ENCODE measurements at regions not wholly inside any gene's neighbourhood (a gene's known extent, or its start where the extent isn't known, plus 50 kb on each side); places are given as distances from the start of the nearest gene placed in this dataset.

GRCh38 chr5:34533582-34534522, 122.3 kb upstream of the RAI14 start:
- peak; percentile 54 for DNase-seq (ENCODE audit: low spot score)
- no peak overlapping the region for H3K27ac Mint-ChIP-seq

GRCh38 chr5:34534523-34535103, 121.5 kb upstream of the RAI14 start:
- Mint-ChIP-seq H3K4me3 (no peak overlapping the region), H3K27ac (no peak overlapping the region), H3K36me3 (ENCODE audit: low read depth) (no peaks in the 10 kb centered on the region), H3K4me1 (ENCODE audit: low read depth) (peaks cover 12% of the 10 kb centered on the region), H3K27me3 (ENCODE audit: low read depth) (no peaks in the 10 kb centered on the region), H3K9me3 (no peaks in the 10 kb centered on the region)
- no peak for DNase-seq (ENCODE audit: low spot score)

More at GRCh38 chr5:34533582-34534522, 122.3 kb upstream of the RAI14 start:
- no peaks in the 10 kb centered on the region for H3K9me3 Mint-ChIP-seq
- no peak overlapping the region for H3K4me3 Mint-ChIP-seq
- peaks cover 12% of the 10 kb centered on the region for H3K4me1 Mint-ChIP-seq (ENCODE audit: low read depth)
- H3K36me3 Mint-ChIP-seq (ENCODE audit: low read depth): no peaks in the 10 kb centered on the region
- no peaks in the 10 kb centered on the region for H3K27me3 Mint-ChIP-seq (ENCODE audit: low read depth)

- no peaks in the 10 kb centered on the region for H3K36me3 Mint-ChIP-seq (ENCODE audit: low read depth)
- H3K4me3 Mint-ChIP-seq: no peak overlapping the region
- H3K27me3 Mint-ChIP-seq (ENCODE audit: low read depth): no peaks in the 10 kb centered on the region
- peaks cover 12% of the 10 kb centered on the region for H3K4me1 Mint-ChIP-seq (ENCODE audit: low read depth)
- no peak overlapping the region for H3K27ac Mint-ChIP-seq
- no peaks in the 10 kb centered on the region for H3K9me3 Mint-ChIP-seq
- DNase-seq (ENCODE audit: low spot score): no peak
Observed at GRCh38 chr5:34535433-34535832, 120.7 kb upstream of the RAI14 start.

DNA sequence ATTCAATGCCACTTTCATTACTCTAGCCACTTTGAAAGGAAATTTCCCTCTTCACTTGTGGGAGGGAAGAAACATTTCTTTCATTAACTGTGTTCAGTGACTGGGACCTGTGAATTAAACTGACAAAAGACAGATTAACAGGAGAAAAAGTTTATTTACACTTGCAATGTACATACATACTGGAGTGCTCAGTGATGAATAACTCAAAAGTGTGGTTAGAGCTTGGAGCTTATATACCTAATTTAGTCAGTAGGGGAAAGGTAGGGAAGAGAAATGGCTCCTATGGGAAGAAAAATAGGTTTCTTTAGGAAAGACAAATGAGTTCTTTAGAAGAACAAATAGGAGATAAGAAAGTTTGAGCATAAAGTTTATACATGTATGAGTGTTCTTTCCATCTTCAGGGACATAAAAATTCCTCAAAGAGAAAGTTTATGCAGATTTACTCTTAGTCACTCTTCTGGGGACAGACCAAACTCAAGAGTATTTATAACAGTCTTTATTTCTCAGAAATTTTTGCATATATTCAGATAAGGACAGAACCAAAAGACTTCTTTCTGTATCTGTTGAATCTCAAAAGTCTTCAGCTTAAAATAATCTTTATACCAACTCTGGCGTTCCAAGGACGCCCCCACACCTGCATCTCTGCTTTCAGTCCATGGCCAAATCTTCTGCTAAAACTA, 120.0 kb upstream of the RAI14 start:
- Mint-ChIP-seq H3K27me3 (ENCODE audit: low read depth) (no peaks in the 10 kb centered on the region), H3K36me3 (ENCODE audit: low read depth) (no peaks in the 10 kb centered on the region), H3K4me3 (no peak overlapping the region), H3K27ac (no peak overlapping the region), H3K9me3 (no peaks in the 10 kb centered on the region), H3K4me1 (ENCODE audit: low read depth) (peaks cover 12% of the 10 kb centered on the region)
- DNase-seq (ENCODE audit: low spot score): peak; percentile 18

DNA sequence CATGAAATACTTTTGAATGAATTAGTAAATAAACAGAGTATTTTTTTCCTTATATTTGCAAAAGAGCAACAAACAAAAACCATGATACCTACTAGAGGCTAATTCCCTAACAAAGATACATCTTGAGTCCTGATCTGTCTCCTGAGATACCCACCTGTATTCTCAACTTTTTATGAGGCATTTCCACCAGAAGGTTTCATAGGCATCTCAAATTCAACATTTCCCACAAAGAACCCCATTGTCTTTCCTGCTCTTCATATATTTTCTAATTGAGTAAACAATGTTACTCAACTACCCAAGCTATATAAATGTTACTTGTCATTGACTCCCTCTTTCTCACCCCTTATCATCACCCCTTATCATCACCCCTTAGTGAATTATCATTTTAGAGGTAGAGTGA, 119.4 kb upstream of the RAI14 start:
- Mint-ChIP-seq H3K4me3 (no peak overlapping the region), H3K9me3 (no peaks in the 10 kb centered on the region), H3K4me1 (ENCODE audit: low read depth) (peaks cover 12% of the 10 kb centered on the region), H3K27me3 (ENCODE audit: low read depth) (no peaks in the 10 kb centered on the region), H3K36me3 (ENCODE audit: low read depth) (no peaks in the 10 kb centered on the region), H3K27ac (no peak overlapping the region)
- DNase-seq (ENCODE audit: low spot score): no peak

DNA sequence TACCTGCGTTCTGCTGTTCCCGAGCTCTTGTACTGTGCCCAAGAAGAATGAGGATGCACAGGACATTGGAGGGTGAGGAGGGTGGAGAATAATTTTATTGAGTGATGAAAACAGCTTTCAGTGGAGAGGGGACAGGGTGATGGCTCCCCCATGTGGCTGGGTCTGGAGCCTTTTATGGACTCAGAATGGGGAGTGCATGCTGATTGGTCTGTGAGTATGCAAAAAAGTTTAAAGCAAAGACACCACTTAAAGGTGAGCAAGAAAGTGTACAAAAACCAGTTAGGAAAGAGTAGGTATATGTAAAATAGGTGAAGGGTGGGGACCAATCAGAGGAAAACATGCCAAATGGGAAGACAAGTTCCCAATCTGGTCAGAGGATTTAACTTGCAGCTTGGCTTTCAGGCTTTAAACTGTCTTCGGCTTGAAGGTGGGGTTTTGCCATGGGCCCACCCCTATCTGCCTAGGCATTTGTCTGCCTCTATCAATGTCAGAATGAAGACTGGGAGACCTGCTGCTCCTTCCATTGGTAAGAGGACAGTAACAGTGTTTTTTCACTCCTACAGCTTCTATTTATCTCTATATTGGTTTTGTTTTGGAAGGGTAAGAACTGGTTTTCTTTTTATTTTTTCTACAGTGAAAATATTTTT, 118.0 kb upstream of the RAI14 start:
- Mint-ChIP-seq H3K4me1 (ENCODE audit: low read depth) (peaks cover 12% of the 10 kb centered on the region), H3K36me3 (ENCODE audit: low read depth) (no peaks in the 10 kb centered on the region), H3K9me3 (no peaks in the 10 kb centered on the region), H3K27me3 (ENCODE audit: low read depth) (no peaks in the 10 kb centered on the region), H3K27ac (no peak overlapping the region), H3K4me3 (no peak overlapping the region)
- DNase-seq (ENCODE audit: low spot score): no peak

DNA sequence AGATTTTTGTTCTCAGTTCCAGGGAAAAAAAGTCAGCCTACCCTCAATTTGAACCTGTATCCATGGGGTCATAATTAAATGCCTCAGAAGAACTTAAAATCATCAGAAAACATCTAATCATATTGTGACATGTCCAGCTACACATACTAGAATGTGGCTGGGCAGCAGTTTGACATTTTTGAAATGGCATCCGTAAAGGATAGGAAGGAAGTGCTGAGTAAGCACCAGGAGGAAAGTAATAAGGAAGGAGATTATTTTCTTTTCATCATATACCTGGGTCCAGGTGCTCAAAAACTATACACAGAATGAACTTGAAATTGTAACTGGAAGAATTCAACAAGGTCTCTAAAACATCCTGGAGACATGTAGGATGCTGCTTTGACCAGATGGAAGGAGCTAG, 116.9 kb upstream of the RAI14 start:
- Mint-ChIP-seq H3K27ac (no peak overlapping the region), H3K36me3 (ENCODE audit: low read depth) (no peaks in the 10 kb centered on the region), H3K27me3 (ENCODE audit: low read depth) (no peaks in the 10 kb centered on the region), H3K9me3 (peaks cover 4% of the 10 kb centered on the region), H3K4me1 (ENCODE audit: low read depth) (peaks cover 7% of the 10 kb centered on the region), H3K4me3 (no peak overlapping the region)
- no peak for DNase-seq (ENCODE audit: low spot score)

- no peak for DNase-seq (ENCODE audit: low spot score)
- no peaks in the 10 kb centered on the region for H3K36me3 Mint-ChIP-seq (ENCODE audit: low read depth)
- H3K27ac Mint-ChIP-seq: no peak overlapping the region
- H3K27me3 Mint-ChIP-seq (ENCODE audit: low read depth): no peaks in the 10 kb centered on the region
- H3K9me3 Mint-ChIP-seq: peaks cover 11% of the 10 kb centered on the region
- peaks cover under 1% of the 10 kb centered on the region for H3K4me1 Mint-ChIP-seq (ENCODE audit: low read depth)
- no peak overlapping the region for H3K4me3 Mint-ChIP-seq
Observed at GRCh38 chr5:34541067-34541466, 115.1 kb upstream of the RAI14 start.

- H3K4me3 Mint-ChIP-seq: no peak overlapping the region
- no peak overlapping the region for H3K27ac Mint-ChIP-seq
- peaks cover 18% of the 10 kb centered on the region for H3K9me3 Mint-ChIP-seq
- no peaks in the 10 kb centered on the region for H3K27me3 Mint-ChIP-seq (ENCODE audit: low read depth)
- no peaks in the 10 kb centered on the region for H3K36me3 Mint-ChIP-seq (ENCODE audit: low read depth)
- no peaks in the 10 kb centered on the region for H3K4me1 Mint-ChIP-seq (ENCODE audit: low read depth)
- DNase-seq (ENCODE audit: low spot score): no peak
Observed at GRCh38 chr5:34542818-34543217, 113.3 kb upstream of the RAI14 start.

DNA sequence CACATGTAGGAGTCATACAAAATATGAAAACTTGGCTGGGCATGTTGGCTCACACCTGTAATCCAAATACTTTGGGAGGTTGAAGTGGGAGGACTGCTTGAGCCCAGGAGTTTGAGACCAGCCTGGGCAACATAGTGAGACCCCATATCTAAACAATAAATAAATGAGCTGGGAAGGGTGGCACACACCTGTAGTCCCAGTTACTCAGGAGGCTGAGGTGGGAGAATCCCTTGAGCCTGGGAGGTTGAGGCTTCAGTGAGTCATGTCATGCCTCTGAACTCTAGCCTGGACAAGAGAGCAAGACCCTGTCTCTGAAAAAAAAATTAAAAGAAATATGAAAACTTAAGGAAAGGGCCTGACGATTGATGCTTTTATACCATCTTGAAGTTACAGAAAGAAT, 112.4 kb upstream of the RAI14 start:
- no peaks in the 10 kb centered on the region for H3K4me1 Mint-ChIP-seq (ENCODE audit: low read depth)
- no peak for DNase-seq (ENCODE audit: low spot score)
- no peaks in the 10 kb centered on the region for H3K27me3 Mint-ChIP-seq (ENCODE audit: low read depth)
- no peak overlapping the region for H3K27ac Mint-ChIP-seq
- peaks cover 18% of the 10 kb centered on the region for H3K9me3 Mint-ChIP-seq
- H3K4me3 Mint-ChIP-seq: no peak overlapping the region
- H3K36me3 Mint-ChIP-seq (ENCODE audit: low read depth): no peaks in the 10 kb centered on the region

DNA sequence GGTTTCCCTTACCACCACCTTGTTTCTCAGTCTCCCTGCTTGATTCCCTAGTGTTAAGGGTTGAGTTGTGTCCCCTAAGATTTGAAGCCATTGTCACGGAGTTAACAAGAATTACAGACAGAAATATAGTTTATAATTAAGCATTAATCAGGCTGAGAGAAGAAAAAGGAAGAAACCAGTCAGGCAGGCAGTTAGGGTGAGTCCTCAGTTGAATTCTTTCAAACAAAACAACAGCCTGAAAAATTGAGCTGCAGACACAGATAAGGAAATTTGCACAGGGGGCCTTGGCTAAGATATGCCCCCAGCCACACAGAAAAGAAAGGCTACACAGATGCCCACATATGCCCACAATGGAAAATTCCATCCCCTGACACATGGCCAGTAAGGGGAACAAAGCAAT, 111.7 kb upstream of the RAI14 start:
- DNase-seq (ENCODE audit: low spot score): no peak
- Mint-ChIP-seq H3K36me3 (ENCODE audit: low read depth) (no peaks in the 10 kb centered on the region), H3K4me3 (no peak overlapping the region), H3K9me3 (peaks cover 18% of the 10 kb centered on the region), H3K4me1 (ENCODE audit: low read depth) (no peaks in the 10 kb centered on the region), H3K27me3 (ENCODE audit: low read depth) (no peaks in the 10 kb centered on the region), H3K27ac (no peak overlapping the region)

GRCh38 chr5:34545164-34545563, 111.0 kb upstream of the RAI14 start:
- Mint-ChIP-seq H3K4me3 (no peak overlapping the region), H3K27me3 (ENCODE audit: low read depth) (no peaks in the 10 kb centered on the region), H3K4me1 (ENCODE audit: low read depth) (no peaks in the 10 kb centered on the region), H3K27ac (no peak overlapping the region), H3K9me3 (peaks cover 18% of the 10 kb centered on the region), H3K36me3 (ENCODE audit: low read depth) (no peaks in the 10 kb centered on the region)
- no peak for DNase-seq (ENCODE audit: low spot score)

DNA sequence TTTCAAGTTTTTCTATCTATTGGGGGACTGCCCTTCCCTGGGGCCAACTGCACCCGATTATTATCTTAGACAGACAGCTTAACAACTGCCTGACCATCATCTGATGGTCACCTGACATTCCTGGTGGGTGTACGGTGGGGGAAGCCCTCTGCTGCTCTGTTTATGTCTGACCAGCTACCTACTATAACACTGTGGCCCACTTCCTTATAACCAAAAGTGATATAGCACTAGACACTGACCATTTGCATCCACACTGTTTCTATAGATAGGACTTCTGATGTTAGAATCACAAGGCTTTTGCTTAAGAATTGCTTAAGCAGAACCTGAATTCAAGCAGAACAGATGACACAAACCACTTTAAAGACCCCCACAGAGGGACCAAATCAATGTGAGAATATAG, 110.5 kb upstream of the RAI14 start:
- Mint-ChIP-seq H3K27ac (no peak overlapping the region), H3K36me3 (ENCODE audit: low read depth) (no peaks in the 10 kb centered on the region), H3K27me3 (ENCODE audit: low read depth) (no peaks in the 10 kb centered on the region), H3K4me1 (ENCODE audit: low read depth) (no peaks in the 10 kb centered on the region), H3K4me3 (no peak overlapping the region), H3K9me3 (peaks cover 18% of the 10 kb centered on the region)
- DNase-seq (ENCODE audit: low spot score): no peak

Data from T-helper 2 cell treated with Interferon-gamma antibody and Interleukin-4, amounts not matched to agents 5 μg/mL and 100 μg/mL, for 36 hours (primary cell).